Sigmoid colon (tissue), 6 donors: ENCODE measurements at regions not wholly inside any gene's neighbourhood (a gene's known extent, or its start where the extent isn't known, plus 50 kb on each side); places are given as distances from the start of the nearest gene placed in this dataset.

ENCODE experiments used
- DNase-seq: peaks from one replicate; pipeline ENCODE4 v3.0.0-alpha.2; 2019
- H3K27ac ChIP-seq, 4 donors: fragments of 200-600 bp; sonication (generic); one replicate each; pipeline ENCODE4 v1.5.1; 2016 to 2019; ENCODE audit warnings: mild to moderate bottlenecking in 1 of 4
- H3K27me3 ChIP-seq, 3 donors: fragments of 200-600 bp; sonication (generic); one replicate each; pipeline ENCODE4 v1.5.1; 2019; ENCODE audit warnings: mild to moderate bottlenecking in 1 of 3
- H3K36me3 ChIP-seq, 4 donors: fragments of 200-600 bp; sonication (generic); one replicate each; pipeline ENCODE4 v1.5.1; 2016 to 2019
- H3K4me1 ChIP-seq, 4 donors: fragments of 200-600 bp; sonication (generic); one replicate each; pipeline ENCODE4 v1.5.1; 2017 to 2019
- H3K4me3 ChIP-seq, 4 donors: fragments of 200-600 bp; sonication (generic); one replicate each; pipeline ENCODE4 v1.5.1; 2017 to 2019; ENCODE audit warnings: mild to moderate bottlenecking in 2 of 4, moderate library complexity in 1 of 4
- H3K9me3 ChIP-seq, 4 donors: fragments of 200-600 bp in 3 of 4; sonication (generic) in 3 of 4; one replicate each; pipeline versions ENCODE4 v1.5.1 to v1.6.1; 2013 to 2019
- EP300 ChIP-seq, 4 donors: sonication (generic); formaldehyde crosslinking; IDR thresholded peaks; one replicate each; pipeline ENCODE4 v1.6.1; 2017; ENCODE audit warnings: antibody characterized with exemption in 4 of 4
- POLR2A ChIP-seq, 2 donors: fragments of 450-650 bp; IDR thresholded peaks; one replicate each; pipeline ENCODE4 v1.6.1; 2016; ENCODE audit warnings: antibody characterized with exemption in 2 of 2, mild to moderate bottlenecking in 2 of 2, moderate library complexity in 2 of 2
- POLR2AphosphoS5 ChIP-seq, 4 donors: sonication (generic); formaldehyde crosslinking; IDR thresholded peaks; one replicate each; pipeline ENCODE4 v1.6.1; 2017; ENCODE audit warnings: antibody characterized with exemption in 4 of 4
- WGBS, 2 donors: extraction: QIAGEN DNeasy Blood & Tissue Kit; methylation state at CpG; one replicate each; pipeline ENCODE4 v1.1.7; 2013; 5-methylcytosine and 5-hydroxymethylcytosine counted together
- intact Hi-C: fragments of 100-400 bp; cut with DNase I; formaldehyde crosslinking; loops from one replicate; pipeline ENCODE4 v1.15.1; 2023
- TF ChIP-seq, protein P1 (sequence below), 4 experiments: fragments of 450-650 bp in 3 of 4; fragments of 200-600 bp in 1 of 4; IDR thresholded peaks; one replicate each; pipeline ENCODE4 v1.5.1; 2016 to 2019; ENCODE audit warnings: antibody characterized with exemption in 4 of 4, mild to moderate bottlenecking in 3 of 4, moderate library complexity in 2 of 4
- donor health status: healthy with polysubstance abuse.
- donor health status: healthy.

DNA sequence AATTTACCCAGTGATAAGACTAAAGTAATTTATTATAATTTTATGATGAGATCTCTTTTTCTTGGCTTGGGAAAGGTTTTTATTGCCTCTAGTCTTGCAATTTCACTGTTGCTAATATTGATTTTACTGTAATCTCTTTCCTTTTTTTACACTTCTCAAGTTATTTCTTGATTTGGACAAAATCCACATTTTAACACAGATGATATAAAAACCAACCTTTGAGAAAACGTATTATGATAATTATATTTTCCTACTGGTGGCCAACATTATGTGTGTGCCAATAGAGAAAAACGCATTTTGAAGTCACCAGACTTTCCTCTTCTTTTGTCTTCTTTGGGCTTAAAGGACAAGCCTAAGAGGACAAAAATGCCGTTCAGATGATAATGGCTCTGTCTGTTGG, 314.9 kb downstream of the PRDM2 start:
- no peaks in the 10 kb centered on the region for H3K4me1 ChIP-seq
- intact Hi-C loops: no loop called here

DNA sequence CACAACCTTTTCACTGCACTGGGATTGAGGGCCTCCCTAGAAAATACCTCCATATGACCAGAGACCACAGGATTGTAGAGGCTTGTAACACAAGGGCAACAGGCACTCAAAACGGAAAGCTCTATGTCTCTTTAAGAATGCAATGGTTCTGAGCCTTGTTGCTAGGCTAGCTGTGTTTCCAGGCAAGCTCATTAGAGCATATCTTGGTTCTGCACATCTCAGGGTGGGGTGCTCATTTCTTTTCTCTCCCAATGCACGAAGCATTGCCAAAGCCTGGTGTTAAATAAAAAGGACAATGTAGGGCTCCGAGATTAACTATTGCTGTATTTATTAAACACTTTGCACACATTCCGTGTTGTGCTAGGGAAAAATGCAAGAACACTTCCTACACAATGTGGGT, 315.9 kb downstream of the PRDM2 start:
- intact Hi-C loops: no loop called here
- H3K27ac ChIP-seq: no peak overlapping the region
- 77 to 81% methylated on average over 4 of the region's 4 CpGs for WGBS, 2 donors
- no peaks in the 10 kb centered on the region for H3K27me3 ChIP-seq
- H3K36me3 ChIP-seq: no peaks in the 10 kb centered on the region
- no peak overlapping the region for H3K4me3 ChIP-seq
- no peaks in the 10 kb centered on the region for H3K9me3 ChIP-seq
- DNase-seq: no peak
- H3K4me1 ChIP-seq: no peaks in the 10 kb centered on the region
- no peak for TF ChIP-seq POLR2A (IDR thresholded peaks at IDR 0.05)

More for the DNA sequence above, 314.9 kb downstream of the PRDM2 start:
- 81 to 88% methylated on average over 3 of the region's 3 CpGs for WGBS, 2 donors
- no peaks in the 10 kb centered on the region for H3K9me3 ChIP-seq
- H3K4me3 ChIP-seq: no peak overlapping the region
- TF ChIP-seq EP300 (IDR thresholded peaks at IDR 0.05) (no peak), POLR2AphosphoS5 (IDR thresholded peaks at IDR 0.05) (no peak), POLR2A (IDR thresholded peaks at IDR 0.05) (no peak)
- TF ChIP-seq, protein P1, sequence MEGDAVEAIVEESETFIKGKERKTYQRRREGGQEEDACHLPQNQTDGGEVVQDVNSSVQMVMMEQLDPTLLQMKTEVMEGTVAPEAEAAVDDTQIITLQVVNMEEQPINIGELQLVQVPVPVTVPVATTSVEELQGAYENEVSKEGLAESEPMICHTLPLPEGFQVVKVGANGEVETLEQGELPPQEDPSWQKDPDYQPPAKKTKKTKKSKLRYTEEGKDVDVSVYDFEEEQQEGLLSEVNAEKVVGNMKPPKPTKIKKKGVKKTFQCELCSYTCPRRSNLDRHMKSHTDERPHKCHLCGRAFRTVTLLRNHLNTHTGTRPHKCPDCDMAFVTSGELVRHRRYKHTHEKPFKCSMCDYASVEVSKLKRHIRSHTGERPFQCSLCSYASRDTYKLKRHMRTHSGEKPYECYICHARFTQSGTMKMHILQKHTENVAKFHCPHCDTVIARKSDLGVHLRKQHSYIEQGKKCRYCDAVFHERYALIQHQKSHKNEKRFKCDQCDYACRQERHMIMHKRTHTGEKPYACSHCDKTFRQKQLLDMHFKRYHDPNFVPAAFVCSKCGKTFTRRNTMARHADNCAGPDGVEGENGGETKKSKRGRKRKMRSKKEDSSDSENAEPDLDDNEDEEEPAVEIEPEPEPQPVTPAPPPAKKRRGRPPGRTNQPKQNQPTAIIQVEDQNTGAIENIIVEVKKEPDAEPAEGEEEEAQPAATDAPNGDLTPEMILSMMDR (IDR thresholded peaks at IDR 0.05): no peak
- no peaks in the 10 kb centered on the region for H3K27me3 ChIP-seq
- DNase-seq: no peak
- H3K36me3 ChIP-seq: no peaks in the 10 kb centered on the region
- no peak overlapping the region for H3K27ac ChIP-seq

DNA sequence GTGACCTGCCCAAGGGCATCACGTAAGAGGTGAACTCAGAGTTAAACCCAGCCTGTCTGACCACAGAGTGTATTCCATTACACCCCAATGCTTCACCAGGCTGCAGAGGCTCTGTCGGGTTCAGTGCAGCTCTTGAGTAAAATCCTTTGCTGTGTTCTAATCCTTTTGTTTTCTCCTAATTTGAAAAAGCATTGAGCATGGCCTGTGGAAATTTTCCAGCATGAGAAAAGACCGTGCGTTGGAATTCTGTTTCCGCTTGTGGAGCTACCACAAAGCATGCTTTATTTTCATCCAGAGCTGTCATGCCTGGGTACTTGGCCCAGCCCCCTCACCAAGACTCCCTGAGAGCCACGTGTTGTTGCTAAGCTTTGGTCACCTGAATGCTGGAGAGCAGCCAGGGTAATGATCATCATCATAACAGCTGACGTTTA, 317.6 kb downstream of the PRDM2 start:
- no peaks in the 10 kb centered on the region for H3K27me3 ChIP-seq
- no peak overlapping the region for H3K4me3 ChIP-seq
- no peaks in the 10 kb centered on the region for H3K4me1 ChIP-seq
- WGBS, 2 donors: 12 to 52% methylated on average over 7 of the region's 7 CpGs
- H3K27ac ChIP-seq: no peak overlapping the region
- TF ChIP-seq POLR2A (IDR thresholded peaks at IDR 0.05) (no peak), POLR2AphosphoS5 (IDR thresholded peaks at IDR 0.05) (no peak), EP300 (IDR thresholded peaks at IDR 0.05) (no peak)
- TF ChIP-seq, protein P1 (IDR thresholded peaks at IDR 0.05): no peak
- no peaks in the 10 kb centered on the region for H3K36me3 ChIP-seq
- H3K9me3 ChIP-seq: no peaks in the 10 kb centered on the region
- DNase-seq: no peak
- intact Hi-C loops: no loop called here

DNA sequence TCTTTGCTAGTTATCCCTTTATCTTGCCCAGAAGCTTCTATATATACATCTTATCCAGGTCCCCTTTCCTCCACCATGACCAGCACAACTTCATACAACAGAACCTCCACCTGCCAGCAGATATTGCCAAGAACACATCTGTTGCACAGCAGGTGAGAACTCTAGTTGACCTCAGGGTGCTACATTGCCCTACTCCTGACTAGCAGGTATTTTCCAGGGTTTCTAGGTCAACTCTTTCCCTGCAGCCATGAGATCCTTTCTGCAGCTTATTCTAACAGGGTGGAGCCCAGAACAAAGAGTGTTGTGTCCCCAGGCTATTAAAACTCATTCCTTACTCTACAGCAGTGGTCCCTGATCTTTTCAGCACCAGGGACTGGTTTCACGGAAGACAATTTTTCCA, 319.5 kb downstream of the PRDM2 start:
- Histone ChIP-seq H3K9me3 (no peaks in the 10 kb centered on the region), H3K4me1 (no peaks in the 10 kb centered on the region), H3K4me3 (no peak overlapping the region), H3K27ac (no peak overlapping the region), H3K27me3 (no peaks in the 10 kb centered on the region), H3K36me3 (no peaks in the 10 kb centered on the region)
- DNase-seq: no peak
- intact Hi-C loops: no loop called here
- TF ChIP-seq POLR2AphosphoS5 (IDR thresholded peaks at IDR 0.05): no peak
- no peak for TF ChIP-seq EP300 (IDR thresholded peaks at IDR 0.05)
- TF ChIP-seq POLR2A (IDR thresholded peaks at IDR 0.05): no peak
- TF ChIP-seq, protein P1 (IDR thresholded peaks at IDR 0.05): no peak
- 97 to 99% methylated on average over 1 of the region's 1 CpG for WGBS, 2 donors

DNA sequence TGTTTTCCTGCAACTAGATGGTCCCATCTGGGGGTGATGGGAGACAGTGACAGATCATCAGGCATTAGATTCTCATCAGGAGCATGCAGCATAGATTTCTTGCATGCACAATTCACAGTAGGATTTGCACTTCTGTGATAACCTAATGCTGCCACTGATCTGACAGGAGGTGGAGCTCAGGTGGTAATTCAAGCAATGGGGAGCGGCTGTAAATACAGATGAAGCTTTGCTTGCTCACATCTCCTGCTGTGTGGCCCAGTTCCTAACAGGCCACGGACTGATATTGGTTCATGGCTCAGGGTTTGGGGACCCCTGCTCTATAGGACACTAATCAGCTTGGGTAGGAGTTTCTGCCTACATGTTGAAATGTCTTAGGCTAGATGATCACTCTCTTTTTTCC, 320.0 kb downstream of the PRDM2 start:
- no peak overlapping the region for H3K27ac ChIP-seq
- no peak for DNase-seq
- H3K9me3 ChIP-seq: no peaks in the 10 kb centered on the region
- TF ChIP-seq, protein P1 (IDR thresholded peaks at IDR 0.05): no peak
- no peak for TF ChIP-seq POLR2AphosphoS5 (IDR thresholded peaks at IDR 0.05)
- H3K36me3 ChIP-seq: no peaks in the 10 kb centered on the region
- no peaks in the 10 kb centered on the region for H3K4me1 ChIP-seq
- intact Hi-C loops: no loop called here
- no peak overlapping the region for H3K4me3 ChIP-seq
- 89 to 92% methylated on average over 2 of the region's 2 CpGs for WGBS, 2 donors
- H3K27me3 ChIP-seq: no peaks in the 10 kb centered on the region
